GM18873 (cell line): ENCODE measurements at regions not wholly inside any gene's neighbourhood (a gene's known extent, or its start where the extent isn't known, plus 50 kb on each side); places are given as distances from the start of the nearest gene placed in this dataset.

Source experiments
- ATAC-seq: cut with Tn5 transposase; IDR thresholded peaks from one replicate; pipeline ENCODE4 v1.9.1; 2021; ENCODE audit warnings: mild to moderate bottlenecking, moderate library complexity, moderate number of reproducible peaks; ENCODE audit not compliant: unreplicated experiment, low FRiP score

DNA sequence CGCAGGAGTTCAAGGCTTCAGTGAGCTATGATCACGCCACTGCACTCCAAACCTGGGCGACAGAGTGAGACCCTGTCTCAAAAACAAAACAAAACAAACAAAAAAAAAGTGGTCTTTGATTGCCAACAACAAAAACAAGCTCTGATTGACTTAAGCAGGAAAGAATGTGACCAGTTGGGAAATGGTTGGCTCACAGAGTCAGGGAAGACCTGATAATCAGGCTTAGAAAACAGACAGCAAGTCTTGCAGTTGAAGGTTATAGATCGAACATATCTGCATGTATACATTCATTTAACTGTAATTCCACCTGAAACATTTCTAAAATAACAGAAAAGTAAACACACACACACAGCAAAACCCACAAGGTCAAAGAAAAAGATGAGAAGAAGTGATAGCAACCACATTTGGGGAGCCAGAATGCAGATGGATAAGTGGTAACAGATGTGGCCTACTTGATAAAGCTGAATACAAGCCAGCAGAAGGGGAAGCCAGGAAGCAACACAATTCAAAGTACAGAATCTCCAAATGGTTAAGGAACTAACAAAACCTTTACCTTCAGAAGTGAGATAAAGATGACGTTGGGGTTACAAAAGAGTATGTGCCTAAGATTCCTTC, 699.9 kb upstream of the ZNF385D start:
- ATAC-seq = no peak

DNA sequence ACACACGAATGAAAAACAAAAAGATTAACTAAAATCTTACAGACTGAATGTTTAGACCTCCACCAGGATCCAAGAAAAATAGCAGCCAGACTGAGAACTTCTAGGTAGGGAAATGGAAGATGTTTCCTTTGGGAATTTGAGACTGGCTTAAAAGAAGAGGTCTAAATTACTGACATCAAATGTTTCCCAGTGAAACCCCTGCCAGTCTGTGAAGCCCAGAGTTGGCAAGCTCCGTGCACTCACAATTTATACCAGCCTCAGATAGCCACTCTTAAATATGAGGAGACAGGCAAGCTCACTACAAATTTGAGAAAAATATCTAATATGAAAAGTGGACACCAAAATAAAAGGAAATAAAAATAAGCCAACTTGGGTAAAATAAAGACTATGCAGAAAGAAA, 700.5 kb upstream of the ZNF385D start:
- ATAC-seq = no peak

DNA sequence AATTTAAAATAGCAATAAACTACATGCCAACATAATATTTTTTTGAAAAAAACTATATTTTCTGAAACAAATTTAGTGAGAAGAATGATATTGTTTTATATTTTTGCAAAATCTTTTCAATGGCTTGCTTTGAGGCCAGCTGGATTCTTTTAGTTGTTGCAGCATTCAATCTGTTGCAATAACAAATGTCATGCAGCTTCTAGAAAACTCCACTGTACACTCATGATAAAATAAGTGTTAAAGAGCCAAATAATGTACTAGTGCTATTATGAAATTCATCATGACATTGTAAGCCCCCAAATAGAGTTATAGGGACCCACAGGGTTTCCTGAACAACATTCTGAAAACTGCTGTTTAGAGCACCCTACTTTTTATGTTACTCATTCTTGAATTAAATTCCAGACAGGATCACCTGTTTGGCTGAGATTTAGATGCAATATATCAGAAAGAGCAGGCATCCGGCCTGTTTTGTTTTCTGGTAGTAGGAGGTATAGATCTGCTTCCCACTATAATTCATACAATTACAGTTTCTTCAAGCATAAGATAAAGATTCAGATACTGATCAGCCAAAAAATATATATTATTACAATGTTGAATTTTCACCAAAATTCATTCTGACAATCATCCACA, 703.0 kb upstream of the ZNF385D start:
- no peak for ATAC-seq

DNA sequence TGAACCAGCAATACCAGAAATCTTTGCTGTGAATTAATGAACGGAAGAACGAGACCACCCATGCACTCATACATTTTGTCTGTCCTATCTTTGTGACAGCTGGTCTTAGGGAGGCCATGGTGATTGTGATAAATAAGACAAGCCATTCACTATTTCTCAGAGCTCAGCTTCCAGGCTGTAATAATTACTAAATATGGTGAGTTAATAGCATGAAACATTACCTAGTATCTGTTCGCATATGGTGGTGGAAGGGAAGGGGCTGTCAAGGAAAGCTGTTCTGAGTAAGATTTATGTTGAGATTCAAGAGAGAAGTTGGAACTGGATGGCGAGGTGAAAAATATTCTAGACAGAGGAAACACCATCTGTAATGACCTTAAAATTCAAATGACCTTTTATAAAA, 719.0 kb upstream of the ZNF385D start:
- ATAC-seq = no peak

DNA sequence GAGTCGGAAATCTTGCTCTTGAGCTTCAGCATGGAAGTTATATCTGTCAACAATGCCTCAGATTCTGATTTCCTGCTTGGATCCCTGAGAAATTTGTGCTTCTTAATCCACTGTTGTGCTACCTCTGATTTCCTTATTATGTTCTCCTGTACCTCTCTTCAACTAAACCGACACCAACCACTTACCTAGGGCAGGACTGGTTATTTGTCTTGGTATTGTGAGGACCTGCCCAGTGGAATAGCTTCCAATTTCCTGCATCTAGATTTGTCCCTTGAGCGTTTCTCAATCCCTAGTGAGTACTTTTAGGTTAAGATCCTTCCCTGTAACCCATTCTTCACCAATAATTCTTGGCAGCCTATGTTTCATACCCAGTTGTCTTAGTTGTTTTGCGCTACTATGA, 720.5 kb upstream of the ZNF385D start:
- no peak for ATAC-seq

DNA sequence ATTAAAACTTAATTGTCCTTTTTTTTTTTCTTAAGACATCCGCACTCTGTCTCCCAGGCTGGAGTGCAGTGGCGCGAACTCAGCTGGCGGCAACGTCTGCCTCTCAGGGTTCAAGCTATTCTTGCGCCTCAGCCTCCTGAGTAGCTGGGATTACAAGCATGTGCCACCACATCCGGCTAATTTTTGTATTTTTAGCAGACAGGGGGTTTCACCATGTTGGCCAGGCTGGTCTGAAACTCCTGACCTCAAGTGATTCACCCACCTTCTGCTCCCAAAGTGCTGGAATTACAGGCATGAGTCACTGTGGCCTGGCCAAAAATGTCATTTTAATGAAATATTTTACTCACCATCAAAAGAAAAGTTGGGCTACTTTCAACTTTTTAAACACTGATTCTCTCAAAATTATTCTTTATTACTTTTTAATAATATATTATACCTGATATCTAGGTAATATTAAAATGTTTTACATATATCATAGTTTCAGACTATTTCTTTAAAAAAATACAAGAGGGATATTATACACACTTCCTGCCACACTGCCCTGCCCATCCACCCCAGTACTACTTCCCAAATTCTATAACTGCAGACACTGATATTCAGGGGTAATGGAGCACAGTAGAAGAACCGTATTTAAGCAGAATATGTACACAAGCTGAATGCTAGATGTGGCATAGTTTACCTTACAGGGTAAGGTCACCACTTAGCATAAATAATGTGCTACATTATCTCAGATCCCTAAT, 723.9 kb upstream of the ZNF385D start:
- no peak for ATAC-seq

DNA sequence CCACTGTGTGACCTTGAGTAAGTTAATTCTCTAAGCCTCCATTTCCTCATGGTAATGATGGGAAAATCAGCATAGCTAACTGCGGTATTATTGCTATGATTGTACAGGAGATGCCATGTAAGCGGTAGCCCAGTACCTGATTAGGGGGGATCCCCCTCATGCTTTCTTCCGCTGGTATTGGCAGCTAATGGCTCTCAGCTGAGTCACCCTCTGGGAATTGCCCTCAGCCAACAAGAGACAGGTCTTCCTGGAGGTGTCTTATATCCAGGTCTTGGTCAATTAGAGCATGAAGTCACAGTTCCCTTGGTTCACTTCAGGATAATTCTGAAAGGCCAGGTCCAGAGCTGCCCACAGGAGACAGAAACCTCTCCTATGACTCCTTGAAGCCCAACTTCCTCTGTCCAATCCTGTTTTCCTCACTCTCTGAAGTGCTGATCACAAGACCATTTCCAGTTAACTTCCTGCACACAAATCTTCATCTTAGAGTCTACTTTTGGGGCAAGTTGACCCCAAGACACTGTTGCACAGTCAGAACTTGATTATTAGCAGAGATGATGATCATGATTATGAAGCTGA, 724.7 kb upstream of the ZNF385D start:
- ATAC-seq = no peak

DNA sequence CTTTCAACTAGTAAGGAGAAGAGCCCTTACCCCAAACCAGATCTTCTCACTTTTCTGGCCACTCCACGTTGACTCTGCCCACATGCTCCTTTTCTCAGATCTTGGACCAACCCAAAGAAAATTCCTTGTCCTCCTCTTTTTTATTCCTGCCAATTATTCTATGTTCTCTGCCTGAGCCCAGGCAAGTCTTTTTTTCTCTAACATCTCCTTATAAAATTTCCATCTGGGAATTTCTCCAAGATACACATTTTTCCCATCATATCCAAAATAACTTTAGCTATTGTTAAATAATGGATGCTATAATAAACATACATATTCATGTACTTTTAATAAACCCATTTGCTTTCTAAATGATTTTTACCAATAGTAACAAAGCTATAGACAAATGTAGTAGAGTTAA, 726.0 kb upstream of the ZNF385D start:
- no peak for ATAC-seq

DNA sequence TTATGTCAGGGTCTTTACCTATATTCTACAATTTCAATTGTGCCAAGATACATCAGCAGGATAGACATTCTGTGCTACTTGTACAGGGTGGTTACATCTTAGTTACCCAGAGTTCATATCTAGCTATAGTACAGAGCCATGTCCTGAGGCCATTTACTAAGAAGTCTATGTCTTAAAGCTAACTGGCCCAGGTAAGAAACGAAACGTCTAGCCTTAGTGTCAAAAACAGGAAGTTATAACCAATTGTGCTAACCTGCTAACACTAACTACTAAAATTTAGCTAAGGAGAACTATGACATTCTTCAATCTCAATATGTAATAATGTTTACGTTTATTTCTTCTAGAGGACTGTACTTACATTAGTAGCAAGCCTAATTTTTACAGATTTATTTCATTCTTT, 717.2 kb upstream of the UBE2E2 start:
- ATAC-seq = no peak

DNA sequence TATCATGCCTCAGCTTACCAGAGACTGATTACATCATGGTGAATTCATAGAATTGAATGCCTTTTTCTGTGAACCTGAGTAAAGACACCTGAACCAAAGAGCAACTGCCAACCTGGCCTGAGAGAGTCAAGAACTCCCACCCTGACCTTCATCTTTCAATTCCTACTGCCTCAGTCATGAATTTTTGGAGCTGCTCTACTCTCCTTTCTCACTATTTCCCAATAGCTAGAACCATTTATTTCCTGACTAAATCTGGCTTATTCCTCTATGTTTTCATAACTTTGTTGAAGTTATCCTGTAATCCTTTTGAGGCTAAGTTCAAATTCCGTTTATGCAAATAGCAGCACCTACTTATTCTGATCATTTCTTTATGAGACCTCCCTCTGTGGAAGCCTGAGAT, 712.4 kb upstream of the UBE2E2 start:
- ATAC-seq = no peak

DNA sequence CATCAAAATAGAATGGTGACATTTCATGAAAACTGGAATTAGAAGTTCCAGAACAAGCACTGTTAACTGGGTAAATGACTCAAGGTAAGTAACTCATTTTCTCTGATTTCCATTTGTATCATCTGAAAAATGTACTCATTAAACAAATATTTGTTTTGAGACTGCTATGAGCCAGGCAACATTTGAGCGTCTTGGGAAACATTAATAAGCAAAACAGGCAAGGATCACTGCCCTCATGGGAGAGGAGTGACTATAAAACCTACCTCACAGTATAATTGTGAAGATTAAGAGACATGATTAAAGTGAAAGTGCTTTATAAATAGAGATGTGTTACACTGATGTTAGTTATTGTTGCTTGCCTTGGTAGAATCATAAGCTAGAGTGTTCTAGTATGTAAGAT, 711.8 kb upstream of the UBE2E2 start:
- ATAC-seq = no peak

DNA sequence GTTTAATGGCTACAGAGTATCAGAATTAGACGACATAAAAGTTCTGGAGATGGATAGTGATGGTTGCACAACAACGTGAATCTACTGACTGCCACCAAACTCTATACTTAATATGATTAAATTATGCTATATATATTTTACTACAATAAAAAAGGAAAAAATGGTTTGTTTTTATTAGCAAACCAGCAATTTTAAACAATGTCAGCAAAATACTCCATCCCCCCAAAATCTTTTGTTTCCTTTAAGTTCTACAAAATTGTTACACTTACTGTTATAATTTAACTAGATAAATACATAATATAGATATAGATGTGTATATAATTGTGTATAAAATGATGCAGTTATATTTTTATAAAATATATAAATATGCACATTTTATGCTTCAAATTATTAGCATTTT, 710.8 kb upstream of the UBE2E2 start:
- no peak for ATAC-seq

DNA sequence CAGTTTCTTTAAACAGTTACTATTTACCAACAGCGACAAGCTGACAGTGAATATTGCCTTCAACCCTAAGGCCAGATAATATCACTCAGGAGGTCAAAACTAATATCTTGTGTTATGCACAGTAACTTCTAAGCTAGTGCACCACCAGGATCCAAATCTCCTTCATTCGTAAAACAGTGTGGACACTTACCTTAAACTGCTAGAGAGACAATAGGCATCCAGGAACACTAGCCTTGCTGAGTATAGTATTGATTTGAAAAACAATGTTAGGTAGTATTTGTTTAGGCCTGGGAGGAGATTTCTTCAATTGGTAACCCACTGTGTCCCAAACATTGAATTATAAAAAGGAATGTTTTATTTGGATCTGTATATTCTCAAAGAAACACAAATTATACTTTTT, 707.9 kb upstream of the UBE2E2 start:
- ATAC-seq = no peak

DNA sequence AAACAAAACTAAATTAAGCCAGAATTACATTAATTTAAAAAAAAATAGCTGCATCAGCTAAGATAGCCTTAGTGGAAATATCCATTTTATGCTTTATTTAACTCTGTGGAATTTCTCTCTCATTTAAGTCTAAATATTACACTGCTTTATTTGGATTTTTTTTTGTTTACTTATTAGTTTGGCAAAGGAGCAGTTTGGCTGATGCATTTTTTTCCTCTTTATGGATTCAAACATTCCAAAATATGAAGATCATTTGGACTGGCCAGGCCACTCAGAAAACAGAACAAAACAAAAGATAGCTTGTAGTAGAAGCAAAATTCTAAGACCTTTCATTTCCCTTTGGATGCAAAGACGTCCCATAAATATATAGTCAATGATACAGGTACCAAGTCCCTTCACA, 707.3 kb upstream of the UBE2E2 start:
- no peak for ATAC-seq

DNA sequence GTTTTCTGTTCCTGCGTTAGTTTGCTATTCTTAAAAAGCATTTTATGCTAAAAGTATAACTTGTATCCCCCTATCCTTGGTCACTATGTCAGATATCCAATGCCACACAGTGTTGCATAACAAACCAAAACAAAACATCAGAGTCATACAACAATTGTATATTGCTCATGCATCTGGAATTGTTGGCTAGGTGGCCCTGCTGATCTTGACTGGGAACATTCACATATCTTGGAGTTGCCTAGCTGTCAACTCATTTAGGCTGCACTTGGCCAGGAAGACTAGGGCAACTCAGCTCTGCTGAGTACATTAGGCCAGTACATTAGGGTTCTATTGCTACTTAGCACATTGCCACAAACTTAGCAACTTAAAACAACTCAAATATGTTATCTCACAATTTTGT, 706.5 kb upstream of the UBE2E2 start:
- no peak for ATAC-seq

DNA sequence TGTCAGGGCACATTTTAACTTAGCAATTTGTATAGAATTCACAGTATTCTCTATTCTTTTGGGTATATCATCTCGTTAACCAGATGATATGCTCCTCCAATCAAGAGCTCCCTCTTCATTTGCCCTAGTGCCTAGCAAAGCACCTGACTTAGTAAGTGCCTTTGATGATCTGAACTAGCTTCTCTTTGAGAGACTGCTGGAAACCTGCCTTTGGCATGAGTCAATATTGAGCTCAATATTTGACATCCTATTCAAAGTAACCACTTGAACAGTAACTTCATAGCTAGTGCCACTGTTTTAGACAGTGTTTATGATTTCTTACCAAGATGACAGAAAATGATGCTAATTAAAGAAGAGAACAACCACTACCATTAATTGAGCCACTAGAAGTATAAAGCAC, 696.3 kb upstream of the UBE2E2 start:
- ATAC-seq = no peak

DNA sequence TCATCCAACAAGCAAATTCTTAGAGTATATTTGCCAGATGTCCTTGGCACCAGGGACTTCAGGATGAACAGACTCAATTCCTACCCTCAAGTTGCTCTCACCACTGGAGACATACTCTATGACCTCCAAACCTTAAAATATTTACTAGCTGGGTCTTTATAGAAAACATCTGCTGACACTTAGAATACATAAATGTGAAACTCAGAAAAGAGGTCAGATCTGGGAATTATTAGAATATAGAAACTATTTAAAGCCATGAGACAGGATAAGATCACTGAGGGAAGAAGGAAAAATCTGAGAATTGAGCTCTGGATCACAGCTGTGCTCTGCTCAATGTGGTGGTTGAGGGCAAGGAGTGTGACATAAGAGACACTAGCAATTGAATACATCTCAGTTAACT, 695.4 kb upstream of the UBE2E2 start:
- no peak for ATAC-seq

DNA sequence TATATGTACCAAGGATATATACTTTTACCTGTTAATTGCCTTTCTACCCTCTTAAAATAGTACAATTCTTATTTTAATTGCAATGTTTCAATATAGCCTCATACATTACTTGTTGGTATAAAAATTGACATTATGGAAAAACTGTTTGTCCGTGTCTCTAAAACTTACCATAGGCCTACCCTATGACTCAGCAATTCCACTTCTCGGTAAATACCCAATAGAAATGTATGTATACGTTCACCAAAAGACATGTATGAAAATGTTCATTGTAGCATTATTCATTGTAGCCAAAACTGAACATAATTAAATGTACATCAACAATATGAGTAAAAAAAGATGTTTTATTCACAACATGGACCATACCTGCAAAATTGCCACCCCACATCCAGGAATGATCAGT, 679.2 kb upstream of the UBE2E2 start:
- ATAC-seq = no peak

DNA sequence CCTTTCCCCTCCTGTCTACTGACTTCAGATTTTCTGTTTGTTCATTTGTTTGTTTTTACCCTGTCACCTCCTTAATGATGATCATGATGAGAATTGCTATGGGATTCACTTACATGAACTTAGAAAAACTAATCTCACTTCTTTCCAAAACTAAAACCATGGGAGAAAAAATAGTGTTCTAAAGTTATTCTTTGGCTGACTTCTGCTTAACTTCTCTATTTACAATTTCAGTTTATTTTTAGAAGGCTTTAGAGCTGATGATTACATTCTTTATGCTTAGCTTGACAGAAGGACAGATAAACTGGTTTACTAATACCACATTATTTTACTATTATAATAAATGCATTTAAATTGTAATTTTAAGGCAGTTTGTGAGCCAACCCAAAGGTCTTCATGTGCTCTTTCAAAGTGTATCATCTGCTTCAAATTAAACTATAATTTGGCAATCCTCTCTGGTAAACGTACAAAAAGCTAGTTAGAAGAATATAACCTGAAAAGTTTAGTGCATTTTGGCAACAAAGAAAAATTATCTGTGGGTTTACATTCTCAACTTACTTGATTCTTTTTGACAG, 676.8 kb upstream of the UBE2E2 start:
- ATAC-seq = no peak

DNA sequence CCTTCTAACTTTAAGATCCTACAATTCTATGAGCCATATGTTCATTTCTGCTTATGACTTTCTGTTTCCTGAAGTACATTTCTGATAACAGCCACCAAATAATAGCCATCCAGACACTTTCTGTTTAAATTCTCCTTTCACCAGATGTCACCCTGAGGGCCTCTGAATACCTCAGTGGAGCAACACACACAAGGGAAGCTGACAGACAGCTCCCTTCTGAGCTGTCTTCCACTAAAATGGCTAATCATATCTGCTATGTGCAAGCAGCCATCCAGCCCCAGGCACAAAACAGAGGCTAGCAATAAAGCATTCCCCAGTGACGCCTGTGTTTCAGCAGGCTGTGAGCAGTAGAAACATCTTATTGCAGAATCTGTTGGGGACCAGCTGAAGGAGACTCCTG, 666.6 kb upstream of the UBE2E2 start:
- no peak for ATAC-seq

DNA sequence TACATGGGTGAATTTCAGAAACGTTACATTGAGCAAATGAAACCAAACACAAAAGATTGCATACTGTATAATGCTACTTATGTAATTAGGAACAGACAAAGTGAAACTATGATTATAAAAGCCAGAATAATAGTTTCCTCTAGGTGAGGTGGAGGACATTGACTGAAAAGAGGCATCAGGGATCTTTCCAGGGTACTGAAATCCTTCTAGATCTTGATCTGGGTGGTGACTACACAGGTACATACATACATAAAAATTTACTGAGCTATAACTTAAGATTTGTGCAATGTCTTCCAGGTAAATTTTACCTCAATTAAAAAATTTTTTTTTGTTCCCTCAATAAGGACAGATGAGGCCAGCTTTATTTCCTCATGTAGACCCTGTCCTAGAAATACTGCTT, 665.6 kb upstream of the UBE2E2 start:
- no peak for ATAC-seq
